Breast epithelium (tissue), 4 donors: ENCODE measurements at regions not wholly inside any gene's neighbourhood (a gene's known extent, or its start where the extent isn't known, plus 50 kb on each side); places are given as distances from the start of the nearest gene placed in this dataset.
A peak's percentile ranks its signal among the peaks of the same experiment; 100 is the strongest.

Experiments used
- DNase-seq, 2 donors: peaks; one replicate each; pipeline ENCODE4 v3.0.0-alpha.2; 2019; ENCODE audit warnings: low spot score in 2 of 2
- H3K27ac ChIP-seq, 2 donors: fragments of 200-600 bp; sonication (generic) in 1 of 2; one replicate each; pipeline ENCODE4 v1.5.1; 2016 to 2019; ENCODE audit warnings: mild to moderate bottlenecking in 1 of 2
- H3K27me3 ChIP-seq, 2 donors: fragments of 200-600 bp; sonication (generic) in 1 of 2; one replicate each; pipeline versions ENCODE4 v1.5.1 to v1.6.0; 2017 to 2019; ENCODE audit warnings: control low read depth in 1 of 2, mild to moderate bottlenecking in 1 of 2
- H3K36me3 ChIP-seq: fragments of 200-600 bp; one replicate; pipeline ENCODE4 v1.5.1; 2019
- H3K4me1 ChIP-seq, 2 donors: fragments of 200-600 bp; sonication (generic); one replicate each; pipeline ENCODE4 v1.5.1; 2016 to 2019; ENCODE audit warnings: control low read depth in 1 of 2
- H3K4me3 ChIP-seq, 3 donors: fragments of 200-600 bp; sonication (generic); 1 replicate in 2 of 3; 2 replicates in 1 of 3; pipeline ENCODE4 v1.5.1; 2016 to 2019; ENCODE audit warnings: mild to moderate bottlenecking in 3 of 3, moderate library complexity in 2 of 3
- H3K9me3 ChIP-seq, 2 donors: fragments of 200-600 bp; sonication (generic) in 1 of 2; one replicate each; pipeline ENCODE4 v1.5.1; 2016 to 2019; ENCODE audit warnings: control low read depth in 1 of 2
- CTCF ChIP-seq, 3 donors: fragments of 450-650 bp; IDR thresholded peaks; one replicate each; pipeline ENCODE4 v1.5.1; 2016 to 2017; ENCODE audit warnings: antibody characterized with exemption in 3 of 3, mild to moderate bottlenecking in 3 of 3, moderate library complexity in 3 of 3
- POLR2A ChIP-seq: fragments of 450-650 bp; IDR thresholded peaks from one replicate; pipeline ENCODE4 v1.6.1; 2016; ENCODE audit warnings: antibody characterized with exemption, mild to moderate bottlenecking, moderate library complexity
- POLR2AphosphoS5 ChIP-seq, 3 donors: sonication (generic); formaldehyde crosslinking; IDR thresholded peaks; one replicate each; pipeline ENCODE4 v1.6.1; 2017; ENCODE audit warnings: antibody characterized with exemption in 3 of 3
- intact Hi-C: fragments of 100-400 bp; cut with DNase I; formaldehyde crosslinking; loops from one replicate; pipeline ENCODE4 v1.15.1; 2023; ENCODE audit warnings: low total_unique reads

- no peak for TF ChIP-seq POLR2AphosphoS5 (IDR thresholded peaks at IDR 0.05)
- no peak for TF ChIP-seq POLR2A
- TF ChIP-seq CTCF (IDR thresholded peaks at IDR 0.05) = no peak
- no peak for DNase-seq
- Histone ChIP-seq H3K4me3 (no peak overlapping the region), H3K27me3 (no peaks in the 10 kb centered on the region), H3K27ac (no peak overlapping the region), H3K4me1 (no peaks in the 10 kb centered on the region), H3K9me3 (no peaks in the 10 kb centered on the region), H3K36me3 (no peaks in the 10 kb centered on the region)
- intact Hi-C loops = no loop called here
These were observed 493.3 kb upstream of the SORCS1 start for GRCh38 chr10:107657851-107658250.

GRCh38 chr10:107656932-107657331 is 492.4 kb upstream of the SORCS1 start:
- H3K4me1 ChIP-seq = no peaks in the 10 kb centered on the region
- no peak for DNase-seq
- intact Hi-C loops = no loop called here
- no peaks in the 10 kb centered on the region for H3K27me3 ChIP-seq
- no peak overlapping the region for H3K4me3 ChIP-seq
- no peaks in the 10 kb centered on the region for H3K9me3 ChIP-seq
- TF ChIP-seq POLR2AphosphoS5 (IDR thresholded peaks at IDR 0.05) = no peak
- no peak for TF ChIP-seq POLR2A
- TF ChIP-seq CTCF (IDR thresholded peaks at IDR 0.05) = no peak
- no peak overlapping the region for H3K27ac ChIP-seq
- H3K36me3 ChIP-seq = no peaks in the 10 kb centered on the region

- Histone ChIP-seq H3K27me3 (no peaks in the 10 kb centered on the region), H3K36me3 (no peaks in the 10 kb centered on the region), H3K4me1 (no peaks in the 10 kb centered on the region), H3K27ac (peak overlapping the region in 1 of 2 donors; percentile 14), H3K4me3 (peak overlapping the region; percentile 32 to 50 (median 35)), H3K9me3 (no peaks in the 10 kb centered on the region)
- TF ChIP-seq CTCF (IDR thresholded peaks at IDR 0.05) (no peak), POLR2AphosphoS5 (IDR thresholded peaks at IDR 0.05) (no peak), POLR2A (no peak)
- intact Hi-C loops = loop anchor here (2.0 kb wide), 1 partner anchor 43 kb away; no protein-coding TSS in a partner anchor
- no peak for DNase-seq
These were observed 489.4 kb upstream of the SORCS1 start for GRCh38 chr10:107653832-107654287.

GRCh38 chr10:107650939-107651338 is 486.4 kb upstream of the SORCS1 start:
- Histone ChIP-seq H3K9me3 (no peaks in the 10 kb centered on the region), H3K4me1 (no peaks in the 10 kb centered on the region), H3K4me3 (no peak overlapping the region), H3K36me3 (no peaks in the 10 kb centered on the region), H3K27me3 (no peaks in the 10 kb centered on the region), H3K27ac (no peak overlapping the region)
- no peak for DNase-seq
- intact Hi-C loops = no loop called here
- TF ChIP-seq POLR2AphosphoS5 (IDR thresholded peaks at IDR 0.05) = no peak
- TF ChIP-seq POLR2A = no peak
- no peak for TF ChIP-seq CTCF (IDR thresholded peaks at IDR 0.05)

- Histone ChIP-seq H3K27me3 (no peaks in the 10 kb centered on the region), H3K4me1 (no peaks in the 10 kb centered on the region), H3K27ac (no peak overlapping the region), H3K4me3 (no peak overlapping the region), H3K36me3 (no peaks in the 10 kb centered on the region), H3K9me3 (no peaks in the 10 kb centered on the region)
- TF ChIP-seq CTCF (IDR thresholded peaks at IDR 0.05) (no peak), POLR2AphosphoS5 (IDR thresholded peaks at IDR 0.05) (no peak), POLR2A (no peak)
- DNase-seq = no peak
- intact Hi-C loops = no loop called here
These were observed 484.7 kb upstream of the SORCS1 start for GRCh38 chr10:107649249-107649648.
